ENCODE measurements at regions not wholly inside any gene's neighbourhood (a gene's known extent, or its start where the extent isn't known, plus 50 kb on each side); places are given as distances from the start of the nearest gene placed in this dataset.

GRCh38 chr10:24008164-24009091, 200.5 kb upstream of the KIAA1217 start (continued):
- no peak for TF ChIP-seq CHD7 (IDR thresholded peaks at IDR 0.05; ENCODE audit: insufficient replicate concordance, low read length)
- TF ChIP-seq TCF12 (IDR thresholded peaks at IDR 0.05; ENCODE audit: low read depth, low read length) = no peak
- TF ChIP-seq SUZ12 (IDR thresholded peaks at IDR 0.05; ENCODE audit: low read length) = no peak
- TF ChIP-seq RAD21 (IDR thresholded peaks at IDR 0.05 in 1 of 2, conservative IDR thresholded peaks at IDR 0.05 in 1 of 2; ENCODE audit: low read depth in 2 of 2, low read length in 2 of 2) = no peak
- no peak for TF ChIP-seq TEAD4 (IDR thresholded peaks at IDR 0.05; ENCODE audit: low read depth, low read length)
- no peak for TF ChIP-seq EGR1 (IDR thresholded peaks at IDR 0.05; ENCODE audit: borderline replicate concordance, low read depth, low read length)
- no peak for TF ChIP-seq HDAC6 (IDR thresholded peaks at IDR 0.05; ENCODE audit: low read depth, low read length)
